ENCODE measurements at regions not wholly inside any gene's neighbourhood (a gene's known extent, or its start where the extent isn't known, plus 50 kb on each side); places are given as distances from the start of the nearest gene placed in this dataset.

GRCh38 chr7:17093461-17093860 lies 205.0 kb upstream of the AHR start:
- Histone ChIP-seq H3K4me3 (ENCODE audit: insufficient read depth, low read length, poor library complexity, severe bottlenecking) (no peak overlapping the region), H3K79me2 (ENCODE audit: insufficient read depth, low read length) (no peaks in the 10 kb centered on the region), H3F3A (ENCODE audit: insufficient read depth) (no peaks in the 10 kb centered on the region), H3K27me3 (ENCODE audit: low read length) (no peaks in the 10 kb centered on the region), H3K9ac (ENCODE audit: low read length) (no peak overlapping the region), H3K27ac (ENCODE audit: low read depth, low read length) (no peak overlapping the region), H3K36me3 (ENCODE audit: low read length) (no peaks in the 10 kb centered on the region), H3K9me2 (replicated peaks; ENCODE audit: insufficient read depth, low read length) (no peaks in the 10 kb centered on the region), H4K20me1 (ENCODE audit: low read depth, low read length) (no peaks in the 10 kb centered on the region), H2AFZ (ENCODE audit: low read depth, low read length, severe bottlenecking) (no peak overlapping the region), H3K9me3 (ENCODE audit: insufficient read depth, low read length) (no peaks in the 10 kb centered on the region), H3K4me2 (ENCODE audit: low read depth, low read length, poor library complexity, severe bottlenecking) (no peak overlapping the region)
- no peak for TF ChIP-seq EZH2phosphoT487 (conservative IDR thresholded peaks at IDR 0.05; ENCODE audit: low read length)

- Histone ChIP-seq H3K9ac (ENCODE audit: low read length) (no peak overlapping the region), H3K79me2 (ENCODE audit: insufficient read depth, low read length) (no peaks in the 10 kb centered on the region), H3K9me2 (replicated peaks; ENCODE audit: insufficient read depth, low read length) (no peaks in the 10 kb centered on the region), H3K4me2 (ENCODE audit: low read depth, low read length, poor library complexity, severe bottlenecking) (no peak overlapping the region), H3K36me3 (ENCODE audit: low read length) (no peaks in the 10 kb centered on the region), H4K20me1 (ENCODE audit: low read depth, low read length) (no peaks in the 10 kb centered on the region), H3F3A (ENCODE audit: insufficient read depth) (no peaks in the 10 kb centered on the region), H2AFZ (ENCODE audit: low read depth, low read length, severe bottlenecking) (no peak overlapping the region), H3K27me3 (ENCODE audit: low read length) (no peaks in the 10 kb centered on the region), H3K27ac (ENCODE audit: low read depth, low read length) (no peak overlapping the region), H3K4me3 (ENCODE audit: insufficient read depth, low read length, poor library complexity, severe bottlenecking) (no peak overlapping the region), H3K9me3 (ENCODE audit: insufficient read depth, low read length) (no peaks in the 10 kb centered on the region)
- no peak for TF ChIP-seq EZH2phosphoT487 (conservative IDR thresholded peaks at IDR 0.05; ENCODE audit: low read length)
- TF ChIP-seq CTCF (IDR thresholded peaks at IDR 0.05; ENCODE audit: insufficient read depth, low read length, poor library complexity, severe bottlenecking) = no peak
Observed at GRCh38 chr7:17094963-17095574, 203.4 kb upstream of the AHR start.

GRCh38 chr7:17095931-17096330 lies 202.5 kb upstream of the AHR start:
- Histone ChIP-seq H3K9me2 (replicated peaks; ENCODE audit: insufficient read depth, low read length) (no peaks in the 10 kb centered on the region), H3K27me3 (ENCODE audit: low read length) (no peaks in the 10 kb centered on the region), H3K9me3 (ENCODE audit: insufficient read depth, low read length) (peaks cover 1% of the 10 kb centered on the region; the same call in 1 of the 2 replicates), H3K4me2 (ENCODE audit: low read depth, low read length, poor library complexity, severe bottlenecking) (no peak overlapping the region), H3F3A (ENCODE audit: insufficient read depth) (no peaks in the 10 kb centered on the region), H4K20me1 (ENCODE audit: low read depth, low read length) (no peaks in the 10 kb centered on the region), H3K79me2 (ENCODE audit: insufficient read depth, low read length) (no peaks in the 10 kb centered on the region), H2AFZ (ENCODE audit: low read depth, low read length, severe bottlenecking) (no peak overlapping the region), H3K36me3 (ENCODE audit: low read length) (no peaks in the 10 kb centered on the region), H3K27ac (ENCODE audit: low read depth, low read length) (no peak overlapping the region), H3K9ac (ENCODE audit: low read length) (no peak overlapping the region), H3K4me3 (ENCODE audit: insufficient read depth, low read length, poor library complexity, severe bottlenecking) (no peak overlapping the region)
- TF ChIP-seq CTCF (IDR thresholded peaks at IDR 0.05; ENCODE audit: insufficient read depth, low read length, poor library complexity, severe bottlenecking) = no peak
- no peak for TF ChIP-seq EZH2phosphoT487 (conservative IDR thresholded peaks at IDR 0.05; ENCODE audit: low read length)

- no peaks in the 10 kb centered on the region for H3K36me3 ChIP-seq (ENCODE audit: low read length)
- H3K27me3 ChIP-seq (ENCODE audit: low read length) = no peaks in the 10 kb centered on the region
- no peak overlapping the region for H3K9ac ChIP-seq (ENCODE audit: low read length)
- no peaks in the 10 kb centered on the region for H4K20me1 ChIP-seq (ENCODE audit: low read depth, low read length)
- H3K9me3 ChIP-seq (ENCODE audit: insufficient read depth, low read length) = peaks cover 10% of the 10 kb centered on the region; the same call in 1 of the 2 replicates
- no peak overlapping the region for H3K27ac ChIP-seq (ENCODE audit: low read depth, low read length)
- no peak overlapping the region for H3K4me2 ChIP-seq (ENCODE audit: low read depth, low read length, poor library complexity, severe bottlenecking)
- H3K9me2 ChIP-seq (replicated peaks; ENCODE audit: insufficient read depth, low read length) = no peaks in the 10 kb centered on the region
- H3K4me3 ChIP-seq (ENCODE audit: insufficient read depth, low read length, poor library complexity, severe bottlenecking) = no peak overlapping the region
- H3F3A ChIP-seq (ENCODE audit: insufficient read depth) = no peaks in the 10 kb centered on the region
- no peak overlapping the region for H2AFZ ChIP-seq (ENCODE audit: low read depth, low read length, severe bottlenecking)
- no peak for TF ChIP-seq EZH2phosphoT487 (conservative IDR thresholded peaks at IDR 0.05; ENCODE audit: low read length)
- TF ChIP-seq CTCF (IDR thresholded peaks at IDR 0.05; ENCODE audit: insufficient read depth, low read length, poor library complexity, severe bottlenecking) = no peak
- no peaks in the 10 kb centered on the region for H3K79me2 ChIP-seq (ENCODE audit: insufficient read depth, low read length)
Observed at GRCh38 chr7:17097668-17098297, 200.7 kb upstream of the AHR start.
